ENCODE measurements at regions not wholly inside any gene's neighbourhood (a gene's known extent, or its start where the extent isn't known, plus 50 kb on each side); places are given as distances from the start of the nearest gene placed in this dataset.

DNA sequence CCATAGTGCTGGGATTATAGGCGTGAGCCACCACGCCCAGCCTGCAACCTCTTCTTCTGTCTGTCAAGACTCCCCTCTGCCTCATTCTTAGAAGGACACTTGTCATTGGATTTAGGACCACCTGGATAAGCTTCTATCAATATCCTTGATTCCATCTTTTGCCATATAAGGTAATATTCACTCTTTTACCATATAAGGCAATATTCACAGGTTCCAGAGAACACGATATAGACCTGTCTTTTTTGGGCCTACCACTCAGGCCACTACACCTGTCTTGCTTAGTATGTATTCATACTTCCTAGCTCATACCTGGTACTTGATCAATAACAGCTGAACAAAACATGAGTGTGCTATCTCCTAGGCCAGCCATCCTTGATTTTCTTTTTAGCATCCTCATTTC, 149.2 kb upstream of the TOX3 start:
- TF ChIP-seq CTCF (conservative IDR thresholded peaks at IDR 0.05) (no peak), ZFX (IDR thresholded peaks at IDR 0.05) (no peak)

Data from C4-2B (cell line).